H1 (cell line): ENCODE measurements at regions not wholly inside any gene's neighbourhood (a gene's known extent, or its start where the extent isn't known, plus 50 kb on each side); places are given as distances from the start of the nearest gene placed in this dataset.

Source experiments
- CTCF ChIA-PET: fragments of 300-600 bp; sonication (Branson Sonifier 250); formaldehyde crosslinking; loops from one replicate; lab custom pipeline; 2021; ENCODE audit not compliant: partially characterized antibody; lab: Charles Lee
- POLR2A ChIA-PET: fragments of 300-600 bp; sonication (Branson Sonifier 250); formaldehyde crosslinking; loops from one replicate; lab custom pipeline; 2021; ENCODE audit warnings: inconsistent platforms; ENCODE audit not compliant: partially characterized antibody; lab: Charles Lee
- DNase-seq, 2 experiments: peaks; one replicate each; pipeline versions ENCODE4 v3.0.0 to v3.0.0-alpha.2; 2010 to 2022; ENCODE audit warnings: low spot score in 2 of 2, low read depth in 1 of 2, mixed read lengths in 1 of 2
- FAIRE-seq: peaks from 2 replicates; lab custom pipeline; 2011; peaks lifted over from hg19 to GRCh38; lab: Jason Lieb, UNC
- H2AFZ ChIP-seq: 2 replicates; pipeline ENCODE4 v1.8.1; 2012; ENCODE audit warnings: low read length, inconsistent platforms
- H2AK5ac ChIP-seq: 2 replicates; pipeline ENCODE4 v1.6.1; 2013; ENCODE audit warnings: low read depth, low read length
- H2BK120ac ChIP-seq: replicated peaks from 2 replicates; pipeline ENCODE3; 2013; ENCODE audit warnings: low read depth, low read length, inconsistent platforms
- H2BK12ac ChIP-seq: 2 replicates; pipeline ENCODE4 v1.6.1; 2013; ENCODE audit warnings: low read depth, low read length
- H2BK15ac ChIP-seq: 2 replicates; pipeline ENCODE4 v1.6.1; 2013; ENCODE audit warnings: low read length
- H2BK20ac ChIP-seq: 2 replicates; pipeline ENCODE4 v1.6.1; 2013; ENCODE audit warnings: low read length
- H2BK5ac ChIP-seq: 2 replicates; pipeline ENCODE4 v1.6.1; 2013; ENCODE audit warnings: low read depth, low read length
- H3K14ac ChIP-seq: 2 replicates; pipeline ENCODE4 v1.6.1; 2013; ENCODE audit warnings: inconsistent platforms; ENCODE audit not compliant: insufficient read length
- H3K18ac ChIP-seq: 2 replicates; pipeline ENCODE4 v1.6.1; 2013; ENCODE audit warnings: low read length; ENCODE audit errors: extremely low read depth
- H3K23ac ChIP-seq: 2 replicates; pipeline ENCODE4 v1.6.1; 2013; ENCODE audit warnings: inconsistent platforms; ENCODE audit not compliant: insufficient read length
- H3K23me2 ChIP-seq: 2 replicates; pipeline ENCODE4 v1.6.1; 2013; ENCODE audit warnings: low read depth, low read length
- H3K27ac ChIP-seq: 2 replicates; pipeline ENCODE4 v1.6.1; 2011; ENCODE audit warnings: low read depth, low read length, inconsistent platforms
- H3K27me3 ChIP-seq, 4 experiments: replicated peaks in 1 of 4; 1 replicate in 1 of 4; 2 replicates in 3 of 4; pipeline versions ENCODE4 v1.6.1 to v1.8.1; 2011 to 2013; ENCODE audit warnings: low read length in 3 of 4, mild to moderate bottlenecking in 3 of 4, inconsistent platforms in 2 of 4, mixed read lengths in 2 of 4, moderate library complexity in 1 of 4; ENCODE audit not compliant: control insufficient read depth in 3 of 4, insufficient read depth in 3 of 4; ENCODE audit errors: extremely low read depth in 1 of 4
- H3K36me3 ChIP-seq, 4 experiments: 2 replicates each; pipeline versions ENCODE4 v1.6.1 to v1.8.1; 2011 to 2013; ENCODE audit warnings: mild to moderate bottlenecking in 4 of 4, low read length in 3 of 4, moderate library complexity in 2 of 4, control low read depth in 1 of 4, inconsistent platforms in 1 of 4; ENCODE audit not compliant: insufficient read depth in 4 of 4, control insufficient read depth in 2 of 4
- H3K4ac ChIP-seq: replicated peaks from 2 replicates; pipeline ENCODE3; 2013; ENCODE audit warnings: low read length, low read depth, mixed read lengths, inconsistent platforms; ENCODE audit not compliant: insufficient read length
- H3K4me1 ChIP-seq, 4 experiments: replicated peaks in 1 of 4; 1 replicate in 1 of 4; 2 replicates in 3 of 4; pipeline versions ENCODE4 v1.6.1 to v1.8.1; 2011 to 2013; ENCODE audit warnings: low read length in 3 of 4, inconsistent platforms in 2 of 4, mixed read lengths in 1 of 4; ENCODE audit not compliant: insufficient read depth in 4 of 4, control insufficient read depth in 3 of 4
- H3K4me2 ChIP-seq, 2 experiments: 2 replicates each; pipeline versions ENCODE4 v1.6.1 to v1.8.1; 2011 to 2013; ENCODE audit warnings: low read depth in 2 of 2, low read length in 2 of 2, control low read depth in 1 of 2, inconsistent platforms in 1 of 2, mild to moderate bottlenecking in 1 of 2; ENCODE audit not compliant: insufficient read depth in 1 of 2
- H3K4me3 ChIP-seq, 4 experiments: fragments of 200-600, 300-600 bp in 1 of 4; sonication (generic), shearing (Covaris generic), sonication (Bioruptor Twin) in 1 of 4; 2 replicates each; pipeline versions ENCODE4 v1.5.1 to v1.8.1; 2011 to 2016; ENCODE audit warnings: low read length in 4 of 4, low read depth in 3 of 4, control low read depth in 2 of 4, inconsistent platforms in 2 of 4, mild to moderate bottlenecking in 2 of 4, mixed read lengths in 1 of 4, moderate library complexity in 1 of 4; ENCODE audit not compliant: insufficient read depth in 2 of 4; ENCODE audit errors: extremely low read depth in 1 of 4
- H3K56ac ChIP-seq: replicated peaks from 2 replicates; pipeline ENCODE3; 2013; ENCODE audit warnings: low read depth, mild to moderate bottlenecking, mixed read lengths, low read length, inconsistent platforms; ENCODE audit not compliant: insufficient read length
- H3K79me1 ChIP-seq: 2 replicates; pipeline ENCODE4 v1.6.1; 2013; ENCODE audit warnings: low read depth, low read length, control low read depth
- H3K79me2 ChIP-seq, 2 experiments: 2 replicates each; pipeline versions ENCODE4 v1.6.1 to v1.8.1; 2012 to 2013; ENCODE audit warnings: low read length in 2 of 2, mild to moderate bottlenecking in 2 of 2, inconsistent platforms in 1 of 2; ENCODE audit not compliant: insufficient read depth in 2 of 2, control insufficient read depth in 1 of 2
- H3K9ac ChIP-seq, 4 experiments: replicated peaks in 1 of 4; 1 replicate in 1 of 4; 2 replicates in 3 of 4; pipeline versions ENCODE4 v1.6.1 to v1.8.1; 2011 to 2013; ENCODE audit warnings: low read depth in 3 of 4, low read length in 3 of 4, control low read depth in 2 of 4, mild to moderate bottlenecking in 2 of 4, moderate library complexity in 2 of 4, inconsistent platforms in 1 of 4; ENCODE audit errors: extremely low read depth in 1 of 4
- H3K9me3 ChIP-seq, 2 experiments: 2 replicates each; pipeline versions ENCODE4 v1.6.1 to v1.8.1; 2012 to 2013; ENCODE audit warnings: mild to moderate bottlenecking in 2 of 2, moderate library complexity in 2 of 2, control low read depth in 1 of 2, inconsistent platforms in 1 of 2, low read depth in 1 of 2, low read length in 1 of 2, mixed read lengths in 1 of 2; ENCODE audit not compliant: insufficient read depth in 2 of 2
- H4K20me1 ChIP-seq, 2 experiments: replicated peaks in 1 of 2; 2 replicates each; pipeline versions ENCODE3 to v1.8.1; 2011 to 2013; ENCODE audit warnings: inconsistent platforms in 2 of 2, low read length in 2 of 2, mild to moderate bottlenecking in 1 of 2; ENCODE audit not compliant: insufficient read depth in 2 of 2, control insufficient read depth in 1 of 2
- H4K5ac ChIP-seq: 2 replicates; pipeline ENCODE4 v1.6.1; 2013; ENCODE audit warnings: low read length, low read depth, mixed read lengths, inconsistent platforms; ENCODE audit not compliant: insufficient read length
- H4K8ac ChIP-seq: 2 replicates; pipeline ENCODE4 v1.8.0; 2013; ENCODE audit warnings: mild to moderate bottlenecking, moderate library complexity, low read length, inconsistent platforms; ENCODE audit not compliant: insufficient read depth; ENCODE audit errors: extremely low read depth
- H4K91ac ChIP-seq: replicated peaks from 2 replicates; pipeline ENCODE3; 2013; ENCODE audit warnings: low read length, mixed read lengths, inconsistent platforms; ENCODE audit not compliant: insufficient read length
- BCL11A ChIP-seq, 2 experiments: IDR thresholded peaks; one replicate each; pipeline ENCODE4 v1.6.1; 2011; ENCODE audit warnings: low read depth in 2 of 2, low read length in 2 of 2, mild to moderate bottlenecking in 2 of 2
- CEBPB ChIP-seq: IDR thresholded peaks from 2 replicates; pipeline ENCODE4 v1.6.1; 2012; ENCODE audit warnings: low read depth, low read length
- CHD2 ChIP-seq: IDR thresholded peaks from 2 replicates; pipeline ENCODE4 v1.6.1; 2012; ENCODE audit warnings: low read length, improper control_type of control experiment
- GABPA ChIP-seq: IDR thresholded peaks from 2 replicates; pipeline ENCODE4 v1.6.1; 2011; ENCODE audit warnings: mild to moderate bottlenecking, low read length, moderate library complexity, borderline replicate concordance; ENCODE audit not compliant: insufficient read depth
- HDAC2 ChIP-seq, 2 experiments: fragments of 300-600 bp in 1 of 2; sonication (generic) in 1 of 2; IDR thresholded peaks; 2 replicates each; pipeline ENCODE4 v1.6.1; 2011 to 2012; ENCODE audit warnings: low read depth in 2 of 2, low read length in 2 of 2, mild to moderate bottlenecking in 2 of 2, moderate library complexity in 2 of 2, borderline replicate concordance in 1 of 2, inconsistent platforms in 1 of 2
- JUND ChIP-seq: IDR thresholded peaks from 2 replicates; pipeline ENCODE4 v1.6.1; 2011; ENCODE audit warnings: mild to moderate bottlenecking, improper control_type of control experiment, low read length
- PHF8 ChIP-seq: fragments of 200-600 bp; sonication (generic); conservative IDR thresholded peaks from 2 replicates; pipeline ENCODE4 v1.7.1; 2012; ENCODE audit warnings: low read depth, mild to moderate bottlenecking, inconsistent platforms, low read length, moderate library complexity
- POLR2AphosphoS5 ChIP-seq: IDR thresholded peaks from 2 replicates; pipeline ENCODE4 v1.6.1; 2011; ENCODE audit warnings: low read depth, low read length
- RAD21 ChIP-seq, 2 experiments: IDR thresholded peaks in 1 of 2; conservative IDR thresholded peaks in 1 of 2; 2 replicates each; pipeline ENCODE4 v1.6.1; 2011; ENCODE audit warnings: low read depth in 2 of 2, low read length in 2 of 2, improper control_type of control experiment in 1 of 2, inconsistent platforms in 1 of 2, mild to moderate bottlenecking in 1 of 2, moderate library complexity in 1 of 2
- RBBP5 ChIP-seq: IDR thresholded peaks from 2 replicates; pipeline ENCODE4 v1.7.1; 2012; ENCODE audit warnings: low read depth, mild to moderate bottlenecking, inconsistent platforms, low read length, moderate library complexity, borderline replicate concordance
- RFX5 ChIP-seq: IDR thresholded peaks from 2 replicates; pipeline ENCODE4 v1.6.1; 2011; ENCODE audit warnings: low read depth, low read length, improper control_type of control experiment, borderline replicate concordance
- RNF2 ChIP-seq: fragments of 200-900, 300-1000 bp; sonication (generic); IDR thresholded peaks from 2 replicates; pipeline ENCODE4 v1.7.1; 2016; ENCODE audit warnings: borderline replicate concordance, low read depth, mild to moderate bottlenecking, antibody characterized with exemption, low read length; ENCODE audit not compliant: poor library complexity, severe bottlenecking; ENCODE audit errors: missing control alignments
- SRF ChIP-seq: IDR thresholded peaks from 2 replicates; pipeline ENCODE4 v1.6.1; 2011; ENCODE audit warnings: mild to moderate bottlenecking, low read depth, low read length, moderate library complexity
- TEAD4 ChIP-seq: IDR thresholded peaks from 2 replicates; pipeline ENCODE4 v1.6.1; 2012; ENCODE audit warnings: low read depth, low read length, inconsistent platforms, mixed read lengths
- WGBS, 2 experiments: shearing (Covaris generic) in 1 of 2; methylation state at CpG; one replicate each; pipeline versions ENCODE4 v1.1.6 to v1.1.7; 2013 to 2015; ENCODE audit warnings: low lambda C conversion rate in 2 of 2, mixed read lengths in 2 of 2, inconsistent platforms in 1 of 2, low coverage in 1 of 2, missing lambda C conversion rate in 1 of 2; ENCODE audit not compliant: insufficient replicate concordance in 2 of 2, insufficient coverage in 1 of 2, insufficient read length in 1 of 2; ENCODE audit errors: extremely low coverage in 1 of 2, missing lambda C conversion rate in 1 of 2; 5-methylcytosine and 5-hydroxymethylcytosine counted together

DNA sequence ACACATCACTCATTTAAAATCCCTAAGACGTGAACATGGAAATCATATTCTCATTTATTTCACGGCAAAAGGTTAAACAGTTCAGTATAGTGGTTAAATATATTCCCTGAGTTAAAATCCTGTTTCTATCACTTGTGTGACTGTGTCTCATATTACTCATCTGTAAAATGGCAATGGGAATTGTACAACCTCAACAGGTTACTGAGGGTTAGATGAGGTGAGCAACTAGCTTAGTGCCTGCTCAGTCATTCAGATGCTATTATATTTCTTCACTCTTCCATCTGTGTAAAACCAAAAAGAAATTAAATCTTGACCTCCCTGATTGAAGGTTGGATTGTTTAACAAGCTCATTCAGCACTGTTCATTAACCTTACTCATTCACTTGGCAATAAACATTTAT lies 212.4 kb upstream of the STK17B start:
- Histone ChIP-seq H4K5ac (no peak overlapping the region), H3K4me3 (no peak overlapping the region), H3K79me2 (no peaks in the 10 kb centered on the region), H4K20me1 (peaks cover 0 to 2% of the 10 kb centered on the region in 2 experiments), H4K91ac (no peak overlapping the region), H3K4ac (no peak overlapping the region), H3K79me1 (no peaks in the 10 kb centered on the region), H2BK20ac (no peak overlapping the region), H4K8ac (no peak overlapping the region), H3K4me2 (no peak overlapping the region), H2BK15ac (no peak overlapping the region), H3K14ac (no peak overlapping the region), H3K56ac (no peak overlapping the region), H3K9me3 (no peaks in the 10 kb centered on the region), H3K23ac (no peak overlapping the region), H2AK5ac (no peak overlapping the region), H3K9ac (no peak overlapping the region), H3K23me2 (no peaks in the 10 kb centered on the region), H3K4me1 (no peaks in the 10 kb centered on the region), H2BK5ac (no peak overlapping the region), H3K36me3 (no peaks in the 10 kb centered on the region), H2BK12ac (no peak overlapping the region), H3K27ac (no peak overlapping the region), H2AFZ (no peak overlapping the region), H3K27me3 (no peaks in the 10 kb centered on the region), H3K18ac (no peak overlapping the region), H2BK120ac (no peak overlapping the region)
- ChIA-PET POLR2A (no interaction called here), CTCF (no interaction called here)
- DNase-seq, result no peak
- FAIRE-seq, result no peak
- TF ChIP-seq RAD21 (IDR thresholded peaks at IDR 0.05 in 1 of 2, conservative IDR thresholded peaks at IDR 0.05 in 1 of 2; ENCODE audit: low read depth in 2 of 2, low read length in 2 of 2) (no peak), POLR2AphosphoS5 (no peak), BCL11A (IDR thresholded peaks at IDR 0.05; ENCODE audit: low read depth in 2 of 2, low read length in 2 of 2) (no peak), CEBPB (no peak), JUND (no peak), HDAC2 (IDR thresholded peaks at IDR 0.05; ENCODE audit: borderline replicate concordance in 1 of 2, low read depth in 2 of 2, low read length in 2 of 2) (no peak), TEAD4 (no peak), RFX5 (no peak), RNF2 (no peak), SRF (no peak), GABPA (no peak), CHD2 (no peak), PHF8 (no peak), RBBP5 (no peak)
- WGBS, 2 experiments, result 100% methylated on average over 2 of the region's 2 CpGs; no CpG with 5 or more reads in 1 of the 2 experiments
